ENCODE measurements at regions not wholly inside any gene's neighbourhood (a gene's known extent, or its start where the extent isn't known, plus 50 kb on each side); places are given as distances from the start of the nearest gene placed in this dataset.

DNA sequence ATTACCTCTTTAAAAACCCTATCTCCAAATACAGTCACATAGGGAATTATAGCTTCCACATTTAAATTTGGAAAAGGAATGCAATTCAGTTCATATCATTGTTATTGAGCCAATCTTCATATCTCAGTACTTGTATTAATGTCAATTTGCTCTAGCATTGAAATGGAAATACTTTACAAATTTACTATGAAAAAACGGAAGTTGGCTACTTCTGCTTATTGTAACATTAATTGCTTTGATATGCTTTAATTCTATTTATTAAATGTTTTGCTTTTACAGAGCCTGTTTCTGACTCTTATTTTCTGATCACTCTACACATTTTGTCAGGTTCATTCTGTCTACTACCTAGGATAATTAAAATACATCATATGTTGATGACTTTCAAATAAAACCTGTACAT lies 412.6 kb downstream of the KCNJ3 start:
- no peaks in the 10 kb centered on the region for H3K9me2 ChIP-seq
- DNase-seq: no peak
- H3K79me2 ChIP-seq (ENCODE audit: insufficient read depth): no peaks in the 10 kb centered on the region
- ChIA-PET CTCF (no interaction called here), POLR2A (no interaction called here)
- no peak overlapping the region for H3K9ac ChIP-seq
- H3K4me2 ChIP-seq: no peak overlapping the region
- no peak overlapping the region for H2AFZ ChIP-seq (ENCODE audit: low read depth)
- H3F3A ChIP-seq (replicated peaks; ENCODE audit: insufficient read depth): no peaks in the 10 kb centered on the region
- H3K4me3 ChIP-seq (ENCODE audit: low read depth in 2 of 2, low read length in 1 of 2): no peak overlapping the region
- no peaks in the 10 kb centered on the region for H3K4me1 ChIP-seq (ENCODE audit: control insufficient read depth in 1 of 2, insufficient read depth in 2 of 2, low read depth in 1 of 2, low read length in 1 of 2)
- no peaks in the 10 kb centered on the region for H3K9me3 ChIP-seq
- 11% methylated on average over 1 of the region's 1 CpG for WGBS (ENCODE audit: low lambda C conversion rate)
- no peak for TF ChIP-seq ELF1 (IDR thresholded peaks at IDR 0.05)
- TF ChIP-seq NRF1 (IDR thresholded peaks at IDR 0.05; ENCODE audit: low read depth, low read length): no peak
- TF ChIP-seq, protein P1, sequence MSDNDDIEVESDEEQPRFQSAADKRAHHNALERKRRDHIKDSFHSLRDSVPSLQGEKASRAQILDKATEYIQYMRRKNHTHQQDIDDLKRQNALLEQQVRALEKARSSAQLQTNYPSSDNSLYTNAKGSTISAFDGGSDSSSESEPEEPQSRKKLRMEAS (IDR thresholded peaks at IDR 0.05; ENCODE audit: low read depth): no peak
- TF ChIP-seq, protein P2, sequence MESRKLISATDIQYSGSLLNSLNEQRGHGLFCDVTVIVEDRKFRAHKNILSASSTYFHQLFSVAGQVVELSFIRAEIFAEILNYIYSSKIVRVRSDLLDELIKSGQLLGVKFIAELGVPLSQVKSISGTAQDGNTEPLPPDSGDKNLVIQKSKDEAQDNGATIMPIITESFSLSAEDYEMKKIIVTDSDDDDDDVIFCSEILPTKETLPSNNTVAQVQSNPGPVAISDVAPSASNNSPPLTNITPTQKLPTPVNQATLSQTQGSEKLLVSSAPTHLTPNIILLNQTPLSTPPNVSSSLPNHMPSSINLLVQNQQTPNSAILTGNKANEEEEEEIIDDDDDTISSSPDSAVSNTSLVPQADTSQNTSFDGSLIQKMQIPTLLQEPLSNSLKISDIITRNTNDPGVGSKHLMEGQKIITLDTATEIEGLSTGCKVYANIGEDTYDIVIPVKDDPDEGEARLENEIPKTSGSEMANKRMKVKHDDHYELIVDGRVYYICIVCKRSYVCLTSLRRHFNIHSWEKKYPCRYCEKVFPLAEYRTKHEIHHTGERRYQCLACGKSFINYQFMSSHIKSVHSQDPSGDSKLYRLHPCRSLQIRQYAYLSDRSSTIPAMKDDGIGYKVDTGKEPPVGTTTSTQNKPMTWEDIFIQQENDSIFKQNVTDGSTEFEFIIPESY (IDR thresholded peaks at IDR 0.05; ENCODE audit: borderline replicate concordance, low read depth): no peak
- H3K27ac ChIP-seq (ENCODE audit: low read depth in 2 of 2, low read length in 1 of 2): no peak overlapping the region
- H4K20me1 ChIP-seq (ENCODE audit: insufficient read depth): no peaks in the 10 kb centered on the region
- no peaks in the 10 kb centered on the region for H3K27me3 ChIP-seq (ENCODE audit: insufficient read depth)
- no peaks in the 10 kb centered on the region for H3K36me3 ChIP-seq (replicated peaks in 1 of 2; ENCODE audit: control insufficient read depth in 1 of 2, insufficient read depth in 2 of 2, low read length in 1 of 2)

DNA sequence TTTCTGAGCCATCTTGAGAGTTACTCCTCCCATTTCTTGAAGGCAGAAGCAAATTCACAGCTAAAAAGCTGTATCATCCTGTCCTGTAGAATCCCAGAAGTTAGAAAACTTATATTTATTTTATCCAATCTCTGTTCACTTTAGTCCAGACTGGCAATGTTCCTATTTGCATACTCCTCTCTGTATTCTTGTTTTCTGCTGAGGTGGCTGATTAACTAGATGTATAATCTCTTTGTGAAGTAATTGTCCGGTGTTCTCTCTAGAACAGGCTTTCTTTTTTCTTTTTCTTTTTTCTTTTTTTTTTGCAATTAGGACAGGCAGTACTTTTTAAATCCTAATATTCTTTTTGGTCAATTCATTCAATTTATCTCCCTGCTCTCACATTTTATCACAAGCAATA lies 411.0 kb downstream of the KCNJ3 start:
- CTCF ChIA-PET: no interaction called here
- POLR2A ChIA-PET: no interaction called here
- no peaks in the 10 kb centered on the region for H3K79me2 ChIP-seq (ENCODE audit: insufficient read depth)
- H3K9me2 ChIP-seq: no peaks in the 10 kb centered on the region
- H3F3A ChIP-seq (replicated peaks; ENCODE audit: insufficient read depth): no peaks in the 10 kb centered on the region
- H3K9me3 ChIP-seq: no peaks in the 10 kb centered on the region
- no peak for DNase-seq
- H3K27me3 ChIP-seq (ENCODE audit: insufficient read depth): no peaks in the 10 kb centered on the region
- 23% methylated on average over 1 of the region's 1 CpG for WGBS (ENCODE audit: low lambda C conversion rate)
- TF ChIP-seq TEAD4 (IDR thresholded peaks at IDR 0.05; ENCODE audit: borderline replicate concordance, insufficient read depth): no peak
- TF ChIP-seq, protein P3, sequence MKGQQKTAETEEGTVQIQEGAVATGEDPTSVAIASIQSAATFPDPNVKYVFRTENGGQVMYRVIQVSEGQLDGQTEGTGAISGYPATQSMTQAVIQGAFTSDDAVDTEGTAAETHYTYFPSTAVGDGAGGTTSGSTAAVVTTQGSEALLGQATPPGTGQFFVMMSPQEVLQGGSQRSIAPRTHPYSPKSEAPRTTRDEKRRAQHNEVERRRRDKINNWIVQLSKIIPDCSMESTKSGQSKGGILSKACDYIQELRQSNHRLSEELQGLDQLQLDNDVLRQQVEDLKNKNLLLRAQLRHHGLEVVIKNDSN (IDR thresholded peaks at IDR 0.05; ENCODE audit: borderline replicate concordance, low read depth): no peak
- TF ChIP-seq MEF2A (IDR thresholded peaks at IDR 0.05; ENCODE audit: borderline replicate concordance, low read depth): no peak
- no peak for TF ChIP-seq NFIC (IDR thresholded peaks at IDR 0.05; ENCODE audit: borderline replicate concordance)
- no peak for TF ChIP-seq ELF1 (IDR thresholded peaks at IDR 0.05)
- no peak for TF ChIP-seq RXRA (IDR thresholded peaks at IDR 0.05; ENCODE audit: borderline replicate concordance, low read depth)
- TF ChIP-seq, protein P2 (IDR thresholded peaks at IDR 0.05; ENCODE audit: borderline replicate concordance, low read depth): no peak
- TF ChIP-seq RFX5 (IDR thresholded peaks at IDR 0.05; ENCODE audit: low read length): no peak
- no peak for TF ChIP-seq SIN3A (IDR thresholded peaks at IDR 0.05; ENCODE audit: borderline replicate concordance, low read depth, low read length)
- no peak for TF ChIP-seq TCF12 (IDR thresholded peaks at IDR 0.05)
- TF ChIP-seq POLR2AphosphoS5 (IDR thresholded peaks at IDR 0.05; ENCODE audit: low read depth, low read length): no peak
- TF ChIP-seq GABPA (IDR thresholded peaks at IDR 0.05; ENCODE audit: low read depth): no peak
- H3K27ac ChIP-seq (ENCODE audit: low read depth in 2 of 2, low read length in 1 of 2): no peak overlapping the region
- H3K4me2 ChIP-seq: no peak overlapping the region
- H3K36me3 ChIP-seq (replicated peaks in 1 of 2; ENCODE audit: control insufficient read depth in 1 of 2, insufficient read depth in 2 of 2, low read length in 1 of 2): no peaks in the 10 kb centered on the region
- no peak overlapping the region for H2AFZ ChIP-seq (ENCODE audit: low read depth)
- H3K4me1 ChIP-seq (ENCODE audit: control insufficient read depth in 1 of 2, insufficient read depth in 2 of 2, low read depth in 1 of 2, low read length in 1 of 2): no peaks in the 10 kb centered on the region
- no peak overlapping the region for H3K9ac ChIP-seq
- no peaks in the 10 kb centered on the region for H4K20me1 ChIP-seq (ENCODE audit: insufficient read depth)
- H3K4me3 ChIP-seq (ENCODE audit: low read depth in 2 of 2, low read length in 1 of 2): no peak overlapping the region
